H9 (cell line): ENCODE measurements at regions not wholly inside any gene's neighbourhood (a gene's known extent, or its start where the extent isn't known, plus 50 kb on each side); places are given as distances from the start of the nearest gene placed in this dataset.

Experiments
- DNase-seq: peaks from one replicate; pipeline ENCODE4 v3.0.0-alpha.2; 2017
- H2AFZ ChIP-seq: one replicate; pipeline ENCODE4 v1.6.1; 2013; ENCODE audit warnings: mild to moderate bottlenecking, low read length, control low read depth, moderate library complexity
- H2AK5ac ChIP-seq: 2 replicates; pipeline ENCODE4 v1.6.1; 2013; ENCODE audit warnings: low read length, control low read depth, mixed read lengths; ENCODE audit not compliant: insufficient read length
- H2BK120ac ChIP-seq: one replicate; pipeline ENCODE4 v1.6.1; 2013; ENCODE audit warnings: low read depth, mild to moderate bottlenecking, low read length, control low read depth, inconsistent platforms; ENCODE audit not compliant: poor library complexity, severe bottlenecking
- H2BK12ac ChIP-seq: 2 replicates; pipeline ENCODE4 v1.6.1; 2013; ENCODE audit warnings: low read length, control low read depth, mixed read lengths, low read depth; ENCODE audit not compliant: insufficient read length
- H2BK15ac ChIP-seq: 2 replicates; pipeline ENCODE4 v1.6.1; 2013; ENCODE audit warnings: low read depth, low read length, control low read depth
- H2BK20ac ChIP-seq: one replicate; pipeline ENCODE4 v1.6.1; 2013; ENCODE audit warnings: low read depth, mild to moderate bottlenecking, low read length, control low read depth, inconsistent platforms; ENCODE audit not compliant: poor library complexity, severe bottlenecking
- H2BK5ac ChIP-seq: 2 replicates; pipeline ENCODE4 v1.6.1; 2013; ENCODE audit warnings: low read length, control low read depth, mixed read lengths; ENCODE audit not compliant: insufficient read length
- H3K14ac ChIP-seq: 2 replicates; pipeline ENCODE4 v1.6.1; 2013; ENCODE audit warnings: low read length, control low read depth; ENCODE audit not compliant: insufficient read depth
- H3K18ac ChIP-seq: 2 replicates; pipeline ENCODE4 v1.6.1; 2013; ENCODE audit warnings: low read depth, mild to moderate bottlenecking, mixed read lengths, low read length, control low read depth; ENCODE audit not compliant: insufficient read length
- H3K23ac ChIP-seq: 2 replicates; pipeline ENCODE4 v1.6.1; 2013; ENCODE audit warnings: low read length, control low read depth, mixed read lengths, low read depth; ENCODE audit not compliant: insufficient read length
- H3K23me2 ChIP-seq: 2 replicates; pipeline ENCODE4 v1.6.1; 2013; ENCODE audit warnings: low read depth, mild to moderate bottlenecking, mixed read lengths, low read length, control low read depth; ENCODE audit not compliant: insufficient read length, poor library complexity, severe bottlenecking
- H3K27ac ChIP-seq: 2 replicates; pipeline ENCODE4 v1.5.1; 2013; ENCODE audit warnings: low read length, control low read depth, mixed read lengths, low read depth; ENCODE audit not compliant: insufficient read length
- H3K27me3 ChIP-seq: 2 replicates; pipeline ENCODE4 v1.6.1; 2013; ENCODE audit warnings: low read length, control low read depth, inconsistent platforms; ENCODE audit not compliant: insufficient read depth
- H3K4ac ChIP-seq: 2 replicates; pipeline ENCODE4 v1.6.1; 2013; ENCODE audit warnings: low read depth, mild to moderate bottlenecking, control low read depth, inconsistent platforms, low read length, moderate library complexity
- H3K4me1 ChIP-seq: 2 replicates; pipeline ENCODE4 v1.6.1; 2013; ENCODE audit warnings: low read length, control low read depth, inconsistent platforms; ENCODE audit not compliant: insufficient read depth
- H3K4me2 ChIP-seq: 2 replicates; pipeline ENCODE4 v1.6.1; 2013; ENCODE audit warnings: low read length, control low read depth, mixed read lengths; ENCODE audit not compliant: insufficient read length, insufficient read depth
- H3K56ac ChIP-seq: 2 replicates; pipeline ENCODE4 v1.6.1; 2013; ENCODE audit warnings: low read depth, mild to moderate bottlenecking, mixed read lengths, low read length, control low read depth; ENCODE audit not compliant: insufficient read length
- H3K79me1 ChIP-seq: 2 replicates; pipeline ENCODE4 v1.6.1; 2013; ENCODE audit warnings: low read depth, mild to moderate bottlenecking, moderate library complexity, low read length, control low read depth, inconsistent platforms; ENCODE audit not compliant: insufficient read depth, poor library complexity, severe bottlenecking
- H3K79me2 ChIP-seq: 2 replicates; pipeline ENCODE4 v1.6.1; 2013; ENCODE audit warnings: low read length, control low read depth, inconsistent platforms; ENCODE audit not compliant: insufficient read depth
- H3K9ac ChIP-seq: 2 replicates; pipeline ENCODE4 v1.6.1; 2013; ENCODE audit warnings: low read length, control low read depth, mixed read lengths; ENCODE audit not compliant: insufficient read length; ENCODE audit errors: extremely low read depth
- H3K9me3 ChIP-seq: one replicate; pipeline ENCODE4 v1.6.1; 2013; ENCODE audit warnings: low read depth, low read length, inconsistent platforms; ENCODE audit not compliant: control insufficient read depth
- H3T11ph ChIP-seq: one replicate; pipeline ENCODE4 v1.6.1; 2013; ENCODE audit warnings: mild to moderate bottlenecking, low read length, control low read depth, inconsistent platforms
- H4K20me1 ChIP-seq: one replicate; pipeline ENCODE4 v1.6.1; 2013; ENCODE audit not compliant: control insufficient read depth, insufficient read length, insufficient read depth
- H4K5ac ChIP-seq: 2 replicates; pipeline ENCODE4 v1.6.1; 2013; ENCODE audit warnings: low read depth, mild to moderate bottlenecking, mixed read lengths, low read length, control low read depth; ENCODE audit not compliant: insufficient read length
- H4K8ac ChIP-seq: replicated peaks from 2 replicates; pipeline ENCODE4 v1.6.1; 2013; ENCODE audit warnings: low read length, control low read depth, mixed read lengths, low read depth; ENCODE audit not compliant: insufficient read length
- H4K91ac ChIP-seq: 2 replicates; pipeline ENCODE4 v1.6.1; 2013; ENCODE audit warnings: low read depth, mild to moderate bottlenecking, moderate library complexity, mixed read lengths, low read length, control low read depth; ENCODE audit not compliant: insufficient read length
- H3K27ac Mint-ChIP-seq, 3 experiments: 2 replicates in 2 of 3; 3 replicates in 1 of 3; pipeline ENCODE4 v1.8.0; 2020 to 2021; ENCODE audit warnings: mixed read lengths in 3 of 3, mild to moderate bottlenecking in 1 of 3, moderate library complexity in 1 of 3
- H3K27me3 Mint-ChIP-seq: 2 replicates; pipeline ENCODE4 v1.8.0; 2021; ENCODE audit warnings: low read depth, mild to moderate bottlenecking, moderate library complexity, mixed read lengths
- H3K36me3 Mint-ChIP-seq, 3 experiments: 2 replicates in 2 of 3; 3 replicates in 1 of 3; pipeline ENCODE4 v1.8.0; 2020 to 2021; ENCODE audit warnings: low read depth in 3 of 3, mixed read lengths in 3 of 3; ENCODE audit not compliant: insufficient read depth in 1 of 3
- H3K4me1 Mint-ChIP-seq, 2 experiments: 2 replicates each; pipeline ENCODE4 v1.8.0; 2020; ENCODE audit warnings: mixed read lengths in 2 of 2
- H3K4me3 Mint-ChIP-seq, 2 experiments: 2 replicates in 1 of 2; 3 replicates in 1 of 2; pipeline ENCODE4 v1.8.0; 2020 to 2021; ENCODE audit warnings: mild to moderate bottlenecking in 2 of 2, mixed read lengths in 2 of 2, moderate library complexity in 1 of 2
- H3K9me3 Mint-ChIP-seq, 2 experiments: 2 replicates in 1 of 2; 3 replicates in 1 of 2; pipeline ENCODE4 v1.8.0; 2020; ENCODE audit warnings: mild to moderate bottlenecking in 2 of 2, mixed read lengths in 2 of 2, moderate library complexity in 1 of 2
- WGBS: extraction: QIAGEN DNeasy Blood & Tissue Kit; methylation state at CpG from one replicate; pipeline ENCODE4 v1.1.7; 2013; ENCODE audit warnings: missing lambda C conversion rate, low lambda C conversion rate, mixed read lengths; ENCODE audit not compliant: insufficient read length; ENCODE audit errors: extremely low coverage; 5-methylcytosine and 5-hydroxymethylcytosine counted together
- TF ChIP-seq, protein P1 (sequence below): fragments of 200-600 bp; sonication (generic); conservative IDR thresholded peaks from 3 replicates; pipeline ENCODE4 v1.8.0; 2021; ENCODE audit warnings: antibody characterized with exemption, mild to moderate bottlenecking

DNA sequence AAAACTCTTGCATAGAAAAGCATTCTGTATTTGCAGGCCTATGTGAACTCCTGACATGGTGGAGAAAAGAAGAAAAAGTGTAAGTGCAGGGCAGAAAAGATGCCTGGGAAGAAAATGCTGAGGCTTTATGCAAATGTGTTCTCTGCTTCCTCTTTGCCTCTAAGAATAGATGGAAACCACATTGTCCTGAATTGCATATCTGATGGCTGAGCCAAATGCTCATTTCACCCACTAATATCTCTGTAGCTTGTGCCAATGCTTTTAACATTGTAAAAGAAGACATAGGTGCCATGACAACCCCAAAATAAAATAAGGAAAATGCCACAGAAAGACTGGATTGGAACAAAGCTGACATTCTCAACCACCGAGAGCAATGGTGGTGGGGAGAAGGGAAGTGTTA is 307.4 kb downstream of the GRIA2 start:
- peaks cover 48 to 53% of the 10 kb centered on the region in 2 experiments for H3K9me3 Mint-ChIP-seq

More for the DNA sequence above, 307.4 kb downstream of the GRIA2 start:
- Histone ChIP-seq H3K14ac (no peak overlapping the region), H2BK120ac (no peak overlapping the region), H4K91ac (no peak overlapping the region), H3K4me2 (no peak overlapping the region), H3K79me2 (no peaks in the 10 kb centered on the region), H4K20me1 (no peaks in the 10 kb centered on the region), H3K9ac (no peak overlapping the region), H3K27ac (no peak overlapping the region), H2BK5ac (no peak overlapping the region), H3K18ac (no peak overlapping the region), H3K56ac (no peak overlapping the region), H2AK5ac (no peak overlapping the region), H3K23me2 (no peaks in the 10 kb centered on the region), H3K4me1 (no peaks in the 10 kb centered on the region), H3K79me1 (no peaks in the 10 kb centered on the region), H3K27me3 (no peaks in the 10 kb centered on the region), H2AFZ (no peak overlapping the region), H4K5ac (no peak overlapping the region), H4K8ac (no peak overlapping the region), H3K9me3 (peaks cover 18% of the 10 kb centered on the region), H2BK20ac (no peak overlapping the region), H2BK12ac (no peak overlapping the region), H3K23ac (no peak overlapping the region), H2BK15ac (no peak overlapping the region), H3T11ph (no peak overlapping the region), H3K4ac (no peak overlapping the region)
- H3K36me3 Mint-ChIP-seq = peaks cover 12 to 41% (median 22%) of the 10 kb centered on the region in 3 experiments
- H3K4me1 Mint-ChIP-seq = no peaks in the 10 kb centered on the region
- no peak overlapping the region for H3K27ac Mint-ChIP-seq
- no peak overlapping the region for H3K4me3 Mint-ChIP-seq
- no CpG with 5 or more reads among the region's 1 CpG for WGBS
- TF ChIP-seq, protein P1, sequence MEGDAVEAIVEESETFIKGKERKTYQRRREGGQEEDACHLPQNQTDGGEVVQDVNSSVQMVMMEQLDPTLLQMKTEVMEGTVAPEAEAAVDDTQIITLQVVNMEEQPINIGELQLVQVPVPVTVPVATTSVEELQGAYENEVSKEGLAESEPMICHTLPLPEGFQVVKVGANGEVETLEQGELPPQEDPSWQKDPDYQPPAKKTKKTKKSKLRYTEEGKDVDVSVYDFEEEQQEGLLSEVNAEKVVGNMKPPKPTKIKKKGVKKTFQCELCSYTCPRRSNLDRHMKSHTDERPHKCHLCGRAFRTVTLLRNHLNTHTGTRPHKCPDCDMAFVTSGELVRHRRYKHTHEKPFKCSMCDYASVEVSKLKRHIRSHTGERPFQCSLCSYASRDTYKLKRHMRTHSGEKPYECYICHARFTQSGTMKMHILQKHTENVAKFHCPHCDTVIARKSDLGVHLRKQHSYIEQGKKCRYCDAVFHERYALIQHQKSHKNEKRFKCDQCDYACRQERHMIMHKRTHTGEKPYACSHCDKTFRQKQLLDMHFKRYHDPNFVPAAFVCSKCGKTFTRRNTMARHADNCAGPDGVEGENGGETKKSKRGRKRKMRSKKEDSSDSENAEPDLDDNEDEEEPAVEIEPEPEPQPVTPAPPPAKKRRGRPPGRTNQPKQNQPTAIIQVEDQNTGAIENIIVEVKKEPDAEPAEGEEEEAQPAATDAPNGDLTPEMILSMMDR = no peak
- H3K27me3 Mint-ChIP-seq = no peaks in the 10 kb centered on the region; the same call in 1 of the 2 replicates
- no peak for DNase-seq
